ENCODE measurements at regions not wholly inside any gene's neighbourhood (a gene's known extent, or its start where the extent isn't known, plus 50 kb on each side); places are given as distances from the start of the nearest gene placed in this dataset.

DNA sequence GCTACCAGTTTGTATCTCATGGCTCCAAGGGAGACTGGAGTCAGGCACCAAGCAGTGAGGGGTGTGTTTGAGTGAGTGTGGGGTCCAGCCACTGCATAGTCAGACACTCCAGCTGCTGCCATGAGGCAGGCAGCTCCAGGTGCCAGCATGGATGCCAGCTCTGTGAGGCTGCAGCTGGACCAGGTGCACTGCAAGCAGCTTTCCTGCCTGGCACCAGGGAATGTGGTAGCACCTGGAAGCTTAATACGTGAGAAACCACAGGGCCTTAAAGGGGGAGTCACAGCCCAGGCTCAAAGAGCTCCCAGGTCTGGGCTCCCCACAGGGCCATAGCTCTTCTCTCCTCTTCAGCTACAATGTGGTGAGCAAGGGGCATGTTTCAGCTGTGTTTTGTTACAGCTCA lies 817.8 kb upstream of the LUZP2 start:
- no peak overlapping the region for H3K4me3 ChIP-seq (ENCODE audit: low read length)
- DNase-seq (ENCODE audit: low read depth) = no peak
- no peak for TF ChIP-seq CTCF (IDR thresholded peaks at IDR 0.05; ENCODE audit: insufficient read depth, low read depth, low read length, missing control alignments)

- TF ChIP-seq CTCF (IDR thresholded peaks at IDR 0.05; ENCODE audit: insufficient read depth, low read depth, low read length, missing control alignments) = no peak
- no peak overlapping the region for H3K4me3 ChIP-seq (ENCODE audit: low read length)
- DNase-seq (ENCODE audit: low read depth) = no peak
Measured at GRCh38 chr11:23679981-23680380, 816.9 kb upstream of the LUZP2 start.

- no peak for DNase-seq (ENCODE audit: low read depth)
- no peak for TF ChIP-seq CTCF (IDR thresholded peaks at IDR 0.05; ENCODE audit: insufficient read depth, low read depth, low read length, missing control alignments)
- H3K4me3 ChIP-seq (ENCODE audit: low read length) = no peak overlapping the region
Measured at GRCh38 chr11:23680488-23681230, 816.2 kb upstream of the LUZP2 start.

DNA sequence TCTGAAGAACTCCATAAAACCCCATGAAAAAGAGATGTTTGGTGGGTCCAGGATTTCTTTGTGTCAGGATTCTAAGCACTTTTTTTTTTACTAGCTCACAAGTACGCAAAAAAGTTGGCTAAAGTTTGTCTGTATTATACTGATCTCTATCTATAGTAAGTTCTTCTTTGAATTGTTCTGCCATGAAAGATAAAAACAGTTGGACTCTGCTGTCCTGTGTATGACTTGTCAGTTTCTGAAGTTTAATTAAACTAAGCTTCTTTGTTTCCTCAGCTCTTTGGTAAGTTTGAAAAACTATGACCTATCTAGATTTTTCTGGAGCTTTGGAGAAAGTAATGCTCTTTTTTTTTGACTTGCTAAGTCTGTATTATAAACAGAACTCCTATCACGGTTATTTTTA lies 812.2 kb upstream of the LUZP2 start:
- no peak for DNase-seq (ENCODE audit: low read depth)
- TF ChIP-seq CTCF (IDR thresholded peaks at IDR 0.05; ENCODE audit: insufficient read depth, low read depth, low read length, missing control alignments) = no peak
- H3K4me3 ChIP-seq (ENCODE audit: low read length) = no peak overlapping the region

DNA sequence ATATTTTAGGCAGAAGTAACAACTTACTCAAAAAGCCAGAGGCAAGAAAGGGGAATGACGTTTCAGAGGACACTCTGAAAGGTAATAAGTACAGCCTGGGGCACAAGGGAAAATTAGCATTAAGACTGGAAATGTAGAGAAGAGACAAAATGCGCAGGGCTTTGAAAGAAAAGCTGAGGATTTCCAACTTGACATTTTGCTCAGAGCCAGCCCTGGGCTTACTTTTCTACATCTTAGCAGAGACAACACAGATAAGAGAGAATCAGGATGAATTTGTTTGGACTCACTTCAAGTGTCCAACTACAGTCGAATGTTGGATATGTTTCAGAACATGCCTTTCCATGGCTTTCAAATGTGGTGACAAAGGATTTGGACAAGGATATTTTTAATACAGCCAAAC lies 808.9 kb upstream of the LUZP2 start:
- no peak for TF ChIP-seq CTCF (IDR thresholded peaks at IDR 0.05; ENCODE audit: insufficient read depth, low read depth, low read length, missing control alignments)
- no peak for DNase-seq (ENCODE audit: low read depth)
- no peak overlapping the region for H3K4me3 ChIP-seq (ENCODE audit: low read length)

DNA sequence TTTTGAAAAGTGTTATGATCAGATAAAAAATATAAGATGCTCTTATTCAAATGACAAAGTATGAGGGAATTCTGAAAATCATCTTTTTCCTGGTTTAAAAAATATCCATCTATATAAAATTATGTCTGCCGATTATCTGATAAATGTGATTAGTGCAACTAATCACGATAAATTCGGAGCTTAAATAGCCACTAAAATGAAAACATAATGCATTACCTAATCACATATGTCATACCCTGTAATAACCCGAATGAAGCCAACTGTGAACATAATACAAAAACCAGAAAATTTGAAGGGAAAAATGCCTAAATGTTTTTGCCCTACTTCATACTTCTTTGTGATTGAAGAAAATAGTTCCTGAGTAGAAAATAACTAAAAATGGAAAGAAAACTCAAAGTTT lies 808.4 kb upstream of the LUZP2 start:
- no peak overlapping the region for H3K4me3 ChIP-seq (ENCODE audit: low read length)
- no peak for TF ChIP-seq CTCF (IDR thresholded peaks at IDR 0.05; ENCODE audit: insufficient read depth, low read depth, low read length, missing control alignments)
- no peak for DNase-seq (ENCODE audit: low read depth)

DNA sequence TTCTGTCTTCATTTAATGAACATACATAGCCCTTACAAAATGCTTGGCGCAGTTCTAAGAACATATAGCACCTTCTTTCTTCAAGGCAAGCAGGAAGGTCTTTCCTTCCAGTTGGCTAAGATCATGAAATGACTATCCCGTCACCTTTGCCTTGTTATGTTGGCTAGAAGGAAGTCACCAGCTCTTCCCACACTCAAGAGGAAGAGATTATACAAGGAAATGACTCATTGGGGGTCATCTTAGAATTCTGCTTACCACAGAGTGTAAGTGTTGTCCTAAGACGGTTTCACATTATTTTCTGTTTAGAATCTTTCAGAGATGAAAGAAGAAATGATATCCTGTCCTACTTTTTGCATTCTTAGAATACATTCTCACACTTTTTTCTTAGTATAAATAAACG lies 808.0 kb upstream of the LUZP2 start:
- no peak for DNase-seq (ENCODE audit: low read depth)
- no peak for TF ChIP-seq CTCF (IDR thresholded peaks at IDR 0.05; ENCODE audit: insufficient read depth, low read depth, low read length, missing control alignments)
- no peak overlapping the region for H3K4me3 ChIP-seq (ENCODE audit: low read length)
